Caco-2 (cell line): ENCODE measurements at regions not wholly inside any gene's neighbourhood (a gene's known extent, or its start where the extent isn't known, plus 50 kb on each side); places are given as distances from the start of the nearest gene placed in this dataset.

Source experiments
- BruUV-seq: library from RNA; stranded (reverse); fragments of 400-500 nt; replicated peaks from 2 replicates; lab custom pipeline; 2021; lab: Mats Ljungman, UMichigan
- CTCF ChIA-PET: fragments of 300-600 bp; sonication (Branson Sonifier 250); formaldehyde crosslinking; loops from one replicate; lab custom pipeline; 2022; ENCODE audit warnings: antibody characterized with exemption; lab: Charles Lee
- POLR2A ChIA-PET: fragments of 300-600 bp; sonication (Branson Sonifier 250); formaldehyde crosslinking; loops from one replicate; lab custom pipeline; 2022; ENCODE audit warnings: antibody characterized with exemption; lab: Charles Lee
- DNase-seq, 2 experiments: peaks; one replicate each; pipeline versions ENCODE4 v3.0.0 to v3.0.0-alpha.2; 2020 to 2022
- H3K27me3 ChIP-seq: replicated peaks from 2 replicates; pipeline ENCODE4 v1.6.0; 2011; ENCODE audit warnings: low read length; ENCODE audit not compliant: control insufficient read depth, insufficient read depth
- H3K36me3 ChIP-seq: 2 replicates; pipeline ENCODE4 v1.5.1; 2011; ENCODE audit warnings: low read length; ENCODE audit not compliant: control insufficient read depth, insufficient read depth
- H3K4me1 ChIP-seq: fragments of 250-450 bp; sonication (Bioruptor Pico); 2 replicates; pipeline ENCODE4 v1.5.1; 2020; ENCODE audit warnings: mild to moderate bottlenecking
- H3K4me3 ChIP-seq: 2 replicates; pipeline ENCODE4 v1.5.1; 2011; ENCODE audit warnings: low read depth, mild to moderate bottlenecking, control low read depth, low read length
- H3K9me3 ChIP-seq: fragments of 250-450 bp; sonication (Bioruptor Pico); 2 replicates; pipeline ENCODE4 v1.5.1; 2020; ENCODE audit warnings: mild to moderate bottlenecking, moderate library complexity
- H3K27ac Mint-ChIP-seq: one replicate; pipeline ENCODE4 v1.8.0; 2022; ENCODE audit warnings: mixed read lengths; ENCODE audit not compliant: unreplicated experiment
- H3K27me3 Mint-ChIP-seq: one replicate; pipeline ENCODE4 v1.8.0; 2022; ENCODE audit warnings: mixed read lengths; ENCODE audit not compliant: insufficient read depth, unreplicated experiment
- H3K36me3 Mint-ChIP-seq: one replicate; pipeline ENCODE4 v1.8.0; 2022; ENCODE audit warnings: mild to moderate bottlenecking, mixed read lengths; ENCODE audit not compliant: insufficient read depth, unreplicated experiment
- H3K4me1 Mint-ChIP-seq: one replicate; pipeline ENCODE4 v1.8.0; 2022; ENCODE audit warnings: low read depth, mixed read lengths; ENCODE audit not compliant: unreplicated experiment
- H3K4me3 Mint-ChIP-seq: one replicate; pipeline ENCODE4 v1.8.0; 2022; ENCODE audit warnings: mild to moderate bottlenecking, moderate library complexity, mixed read lengths; ENCODE audit not compliant: unreplicated experiment
- H3K9me3 Mint-ChIP-seq: one replicate; pipeline ENCODE4 v1.8.0; 2022; ENCODE audit warnings: mixed read lengths; ENCODE audit not compliant: unreplicated experiment
- intact Hi-C: fragments of 100-400 bp; cut with micrococcal nuclease; formaldehyde crosslinking; loops from one replicate; pipeline ENCODE4 v1.10.0; 2022; ENCODE audit not compliant: unreplicated experiment
- TF ChIP-seq, protein P1 (sequence below), 2 experiments: fragments of 200-600 bp in 1 of 2; IDR thresholded peaks; 1 replicate in 1 of 2; 2 replicates in 1 of 2; pipeline versions ENCODE4 v1.5.1 to v1.8.0; 2011 to 2022; ENCODE audit warnings: antibody characterized with exemption in 1 of 2, control low read depth in 1 of 2, inconsistent platforms in 1 of 2, low read depth in 1 of 2, low read length in 1 of 2, mild to moderate bottlenecking in 1 of 2, moderate library complexity in 1 of 2; ENCODE audit not compliant: insufficient read depth in 1 of 2, severe bottlenecking in 1 of 2, unreplicated experiment in 1 of 2

GRCh38 chr20:56698297-56698696 is 69.2 kb downstream of the TFAP2C start:
- DNase-seq: no peak
- CTCF ChIA-PET: no interaction called here
- H3K27ac Mint-ChIP-seq: no peak overlapping the region
- no peak overlapping the region for H3K4me3 ChIP-seq
- no peaks in the 10 kb centered on the region for H3K4me1 Mint-ChIP-seq
- no peaks in the 10 kb centered on the region for H3K9me3 ChIP-seq
- no peaks in the 10 kb centered on the region for H3K36me3 ChIP-seq
- TF ChIP-seq, protein P1, sequence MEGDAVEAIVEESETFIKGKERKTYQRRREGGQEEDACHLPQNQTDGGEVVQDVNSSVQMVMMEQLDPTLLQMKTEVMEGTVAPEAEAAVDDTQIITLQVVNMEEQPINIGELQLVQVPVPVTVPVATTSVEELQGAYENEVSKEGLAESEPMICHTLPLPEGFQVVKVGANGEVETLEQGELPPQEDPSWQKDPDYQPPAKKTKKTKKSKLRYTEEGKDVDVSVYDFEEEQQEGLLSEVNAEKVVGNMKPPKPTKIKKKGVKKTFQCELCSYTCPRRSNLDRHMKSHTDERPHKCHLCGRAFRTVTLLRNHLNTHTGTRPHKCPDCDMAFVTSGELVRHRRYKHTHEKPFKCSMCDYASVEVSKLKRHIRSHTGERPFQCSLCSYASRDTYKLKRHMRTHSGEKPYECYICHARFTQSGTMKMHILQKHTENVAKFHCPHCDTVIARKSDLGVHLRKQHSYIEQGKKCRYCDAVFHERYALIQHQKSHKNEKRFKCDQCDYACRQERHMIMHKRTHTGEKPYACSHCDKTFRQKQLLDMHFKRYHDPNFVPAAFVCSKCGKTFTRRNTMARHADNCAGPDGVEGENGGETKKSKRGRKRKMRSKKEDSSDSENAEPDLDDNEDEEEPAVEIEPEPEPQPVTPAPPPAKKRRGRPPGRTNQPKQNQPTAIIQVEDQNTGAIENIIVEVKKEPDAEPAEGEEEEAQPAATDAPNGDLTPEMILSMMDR (IDR thresholded peaks at IDR 0.05; ENCODE audit: insufficient read depth in 1 of 2, low read depth in 1 of 2, low read length in 1 of 2, severe bottlenecking in 1 of 2, unreplicated experiment in 1 of 2): no peak
- no peak overlapping the region for H3K4me3 Mint-ChIP-seq
- intact Hi-C loops: no loop called here
- H3K27me3 Mint-ChIP-seq: peaks cover 9% of the 10 kb centered on the region
- H3K9me3 Mint-ChIP-seq: no peaks in the 10 kb centered on the region
- no TSS peak for BruUV-seq
- H3K36me3 Mint-ChIP-seq: no peaks in the 10 kb centered on the region
- POLR2A ChIA-PET: no interaction called here
- no peaks in the 10 kb centered on the region for H3K4me1 ChIP-seq
- H3K27me3 ChIP-seq: no peaks in the 10 kb centered on the region

- Mint-ChIP-seq H3K27ac (no peak overlapping the region), H3K4me3 (no peak overlapping the region), H3K27me3 (peaks cover 9% of the 10 kb centered on the region), H3K36me3 (no peaks in the 10 kb centered on the region), H3K4me1 (no peaks in the 10 kb centered on the region), H3K9me3 (no peaks in the 10 kb centered on the region)
- Histone ChIP-seq H3K4me1 (no peaks in the 10 kb centered on the region), H3K4me3 (no peak overlapping the region), H3K36me3 (no peaks in the 10 kb centered on the region), H3K9me3 (no peaks in the 10 kb centered on the region), H3K27me3 (no peaks in the 10 kb centered on the region)
- no TSS peak for BruUV-seq
- ChIA-PET POLR2A (no interaction called here), CTCF (no interaction called here)
- intact Hi-C loops: no loop called here
- no peak for DNase-seq
- TF ChIP-seq, protein P1 (IDR thresholded peaks at IDR 0.05; ENCODE audit: insufficient read depth in 1 of 2, low read depth in 1 of 2, low read length in 1 of 2, severe bottlenecking in 1 of 2, unreplicated experiment in 1 of 2): no peak
Observed at GRCh38 chr20:56698749-56699148, 69.6 kb downstream of the TFAP2C start.

GRCh38 chr20:56702931-56703840 is 74.1 kb downstream of the TFAP2C start:
- H3K4me3 Mint-ChIP-seq: no peak overlapping the region
- H3K27ac Mint-ChIP-seq: no peak overlapping the region
- no peaks in the 10 kb centered on the region for H3K4me1 Mint-ChIP-seq
- DNase-seq: no peak
- intact Hi-C loops: no loop called here
- no peaks in the 10 kb centered on the region for H3K9me3 ChIP-seq
- POLR2A ChIA-PET: no interaction called here
- H3K4me3 ChIP-seq: no peak overlapping the region
- no peaks in the 10 kb centered on the region for H3K9me3 Mint-ChIP-seq
- no peaks in the 10 kb centered on the region for H3K36me3 Mint-ChIP-seq
- no peaks in the 10 kb centered on the region for H3K27me3 ChIP-seq
- peaks cover 7% of the 10 kb centered on the region for H3K27me3 Mint-ChIP-seq
- no peaks in the 10 kb centered on the region for H3K4me1 ChIP-seq
- no peaks in the 10 kb centered on the region for H3K36me3 ChIP-seq
- CTCF ChIA-PET: interaction anchor here (0.6 kb wide), 1 partner anchor 31 kb away, joined by 5 read pairs; no protein-coding TSS in a partner anchor
- BruUV-seq: no TSS peak
- TF ChIP-seq, protein P1 (IDR thresholded peaks at IDR 0.05; ENCODE audit: insufficient read depth in 1 of 2, low read depth in 1 of 2, low read length in 1 of 2, severe bottlenecking in 1 of 2, unreplicated experiment in 1 of 2): no peak
